Loucy (cell line): ENCODE measurements at regions not wholly inside any gene's neighbourhood (a gene's known extent, or its start where the extent isn't known, plus 50 kb on each side); places are given as distances from the start of the nearest gene placed in this dataset.

Experiments used
- EZH2phosphoT487 ChIP-seq: fragments of 200-600 bp; IDR thresholded peaks from 2 replicates; pipeline ENCODE4 v1.6.1; 2018; ENCODE audit warnings: antibody characterized with exemption, mild to moderate bottlenecking, moderate library complexity, borderline replicate concordance
- TF ChIP-seq, protein P1 (sequence below): fragments of 200-600 bp; sonication (generic); conservative IDR thresholded peaks from 2 replicates; pipeline ENCODE4 v1.5.1; 2014; ENCODE audit warnings: mild to moderate bottlenecking, antibody characterized with exemption, low read length

DNA sequence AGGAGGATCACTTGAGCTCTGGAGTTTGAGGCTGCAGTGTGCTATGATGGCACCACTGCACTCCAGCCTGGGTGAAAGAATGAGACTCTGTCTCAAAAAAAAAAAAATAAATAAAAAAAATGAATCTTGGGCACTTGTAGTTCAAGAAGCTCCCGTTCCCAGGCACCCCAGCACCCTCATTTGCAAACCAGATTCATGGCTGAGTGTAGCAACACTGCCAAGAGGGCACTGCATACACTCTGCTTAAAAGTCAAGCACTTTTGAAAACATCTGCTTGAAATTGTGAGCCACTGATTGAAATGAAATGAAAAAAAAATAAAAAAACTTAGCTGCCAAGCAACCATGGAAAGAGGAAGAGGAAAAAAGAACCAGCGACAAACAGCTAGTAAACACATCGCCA is 124.7 kb upstream of the SASH1 start:
- TF ChIP-seq, protein P1, sequence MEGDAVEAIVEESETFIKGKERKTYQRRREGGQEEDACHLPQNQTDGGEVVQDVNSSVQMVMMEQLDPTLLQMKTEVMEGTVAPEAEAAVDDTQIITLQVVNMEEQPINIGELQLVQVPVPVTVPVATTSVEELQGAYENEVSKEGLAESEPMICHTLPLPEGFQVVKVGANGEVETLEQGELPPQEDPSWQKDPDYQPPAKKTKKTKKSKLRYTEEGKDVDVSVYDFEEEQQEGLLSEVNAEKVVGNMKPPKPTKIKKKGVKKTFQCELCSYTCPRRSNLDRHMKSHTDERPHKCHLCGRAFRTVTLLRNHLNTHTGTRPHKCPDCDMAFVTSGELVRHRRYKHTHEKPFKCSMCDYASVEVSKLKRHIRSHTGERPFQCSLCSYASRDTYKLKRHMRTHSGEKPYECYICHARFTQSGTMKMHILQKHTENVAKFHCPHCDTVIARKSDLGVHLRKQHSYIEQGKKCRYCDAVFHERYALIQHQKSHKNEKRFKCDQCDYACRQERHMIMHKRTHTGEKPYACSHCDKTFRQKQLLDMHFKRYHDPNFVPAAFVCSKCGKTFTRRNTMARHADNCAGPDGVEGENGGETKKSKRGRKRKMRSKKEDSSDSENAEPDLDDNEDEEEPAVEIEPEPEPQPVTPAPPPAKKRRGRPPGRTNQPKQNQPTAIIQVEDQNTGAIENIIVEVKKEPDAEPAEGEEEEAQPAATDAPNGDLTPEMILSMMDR: no peak
- no peak for TF ChIP-seq EZH2phosphoT487
